HepG2 (cell line): ENCODE measurements at regions not wholly inside any gene's neighbourhood (a gene's known extent, or its start where the extent isn't known, plus 50 kb on each side); places are given as distances from the start of the nearest gene placed in this dataset.
A peak's percentile ranks its signal among the peaks of the same experiment; 100 is the strongest.

Experiments
- ATAC-seq: fragments of 200-7000 bp; cut with Tn5 transposase; 3 replicates; pipeline ENCODE4 v1.9.1; 2020; ENCODE audit warnings: mild to moderate bottlenecking, moderate library complexity
- BruUV-seq: library from RNA; stranded (reverse); fragments of 400-500 nt; replicated peaks from 2 replicates; lab custom pipeline; 2021; lab: Mats Ljungman, UMichigan
- CTCF ChIA-PET: fragments of 300-600 bp; formaldehyde crosslinking; extraction: SDS; loops from one replicate; lab custom pipeline; 2021; ENCODE audit warnings: low total read pairs, inconsistent platforms, low intra/inter-chr PET ratio; lab: Yijun Ruan, JAX
- POLR2A ChIA-PET: fragments of 350-600 bp; sonication (Branson Sonifier 250); formaldehyde crosslinking; loops from one replicate; lab custom pipeline; 2020; ENCODE audit warnings: antibody characterized with exemption, inconsistent platforms; lab: Yijun Ruan, JAX
- DNase-seq: peaks from one replicate; pipeline ENCODE4 v3.0.0-alpha.2; 2015; ENCODE audit warnings: low spot score
- FAIRE-seq: peaks from 3 replicates; lab custom pipeline; 2011; peaks lifted over from hg19 to GRCh38; lab: Jason Lieb, UNC
- H2AFZ ChIP-seq: one replicate; pipeline ENCODE4 v1.6.1; 2011; ENCODE audit warnings: low read length, inconsistent platforms
- H3K27ac ChIP-seq: fragments of 300-600 bp; 3 replicates; pipeline ENCODE4 v1.8.0; 2011; ENCODE audit warnings: mixed run types, mild to moderate bottlenecking, mixed read lengths, low read length, inconsistent platforms; ENCODE audit not compliant: insufficient read depth; ENCODE audit errors: extremely low read length
- H3K27me3 ChIP-seq, 2 experiments: fragments of 200-600 bp in 1 of 2; 2 replicates in 1 of 2; 3 replicates in 1 of 2; pipeline versions ENCODE4 v1.6.0 to v1.8.0; 2011; ENCODE audit warnings: low read length in 2 of 2, mild to moderate bottlenecking in 2 of 2, moderate library complexity in 2 of 2, inconsistent platforms in 1 of 2; ENCODE audit not compliant: insufficient read depth in 2 of 2, control insufficient read depth in 1 of 2
- H3K36me3 ChIP-seq, 2 experiments: fragments of 200-600 bp in 1 of 2; replicated peaks in 1 of 2; 2 replicates in 1 of 2; 3 replicates in 1 of 2; pipeline versions ENCODE4 v1.5.1 to v1.8.0; 2011; ENCODE audit warnings: low read length in 2 of 2, inconsistent platforms in 1 of 2; ENCODE audit not compliant: insufficient read depth in 2 of 2, control insufficient read depth in 1 of 2
- H3K4me1 ChIP-seq: 2 replicates; pipeline ENCODE4 v1.5.1; 2012; ENCODE audit warnings: low read length, inconsistent platforms; ENCODE audit not compliant: insufficient read depth
- H3K4me2 ChIP-seq: 2 replicates; pipeline ENCODE4 v1.6.0; 2011; ENCODE audit warnings: low read depth, low read length, inconsistent platforms
- H3K4me3 ChIP-seq, 3 experiments: fragments of 200-600 bp in 1 of 3; sonication (generic), shearing (Covaris generic) in 1 of 3; replicated peaks in 1 of 3; 2 replicates each; pipeline ENCODE4 v1.5.1; 2011 to 2016; ENCODE audit warnings: low read length in 3 of 3, inconsistent platforms in 2 of 3, low read depth in 2 of 3, mild to moderate bottlenecking in 2 of 3, control low read depth in 1 of 3, mixed read lengths in 1 of 3; ENCODE audit not compliant: insufficient read depth in 1 of 3
- H3K79me2 ChIP-seq: one replicate; pipeline ENCODE4 v1.6.1; 2011; ENCODE audit warnings: low read length, inconsistent platforms; ENCODE audit not compliant: insufficient read depth
- H3K9ac ChIP-seq: 2 replicates; pipeline ENCODE4 v1.6.0; 2011; ENCODE audit warnings: mild to moderate bottlenecking, low read depth, low read length, inconsistent platforms; ENCODE audit not compliant: insufficient read depth
- H3K9me3 ChIP-seq: 2 replicates; pipeline ENCODE4 v1.5.1; 2012; ENCODE audit warnings: mild to moderate bottlenecking, low read length
- H4K20me1 ChIP-seq: 2 replicates; pipeline ENCODE4 v1.6.0; 2011; ENCODE audit warnings: inconsistent platforms, mild to moderate bottlenecking, low read length, moderate library complexity; ENCODE audit not compliant: insufficient read depth
- ATF7 ChIP-seq, 2 experiments: fragments of 450-650 bp in 1 of 2; sonication (generic) in 1 of 2; formaldehyde crosslinking in 1 of 2; IDR thresholded peaks; 2 replicates each; pipeline versions ENCODE4 v1.4.0 to v1.6.1; 2016 to 2020; ENCODE audit warnings: antibody characterized with exemption in 1 of 2, mild to moderate bottlenecking in 1 of 2, missing genetic modification reagents in 1 of 2
- CEBPB ChIP-seq: IDR thresholded peaks from 2 replicates; pipeline ENCODE4 v1.6.1; 2011; ENCODE audit warnings: low read depth, low read length, improper control_type of control experiment, borderline replicate concordance
- ETV6 ChIP-seq: sonication (generic); formaldehyde crosslinking; conservative IDR thresholded peaks from 2 replicates; pipeline ENCODE4 v1.4.0; 2020; ENCODE audit warnings: missing genetic modification reagents
- FOXO1 ChIP-seq: sonication (generic); formaldehyde crosslinking; IDR thresholded peaks from 2 replicates; pipeline ENCODE4 v1.4.0; 2020; ENCODE audit warnings: missing genetic modification reagents
- GPN1 ChIP-seq: sonication (generic); formaldehyde crosslinking; IDR thresholded peaks from 2 replicates; pipeline ENCODE4 v1.5.1; 2020; ENCODE audit warnings: missing genetic modification reagents, borderline replicate concordance
- KLF9 ChIP-seq: IDR thresholded peaks from 2 replicates; pipeline ENCODE4 v1.6.1; 2016; ENCODE audit warnings: low read depth
- MED13 ChIP-seq: sonication (generic); formaldehyde crosslinking; IDR thresholded peaks from 2 replicates; pipeline ENCODE4 v1.5.0; 2020; ENCODE audit warnings: missing genetic modification reagents
- NCOA2 ChIP-seq: sonication (generic); formaldehyde crosslinking; IDR thresholded peaks from 2 replicates; pipeline ENCODE4 v1.8.0; 2022; ENCODE audit warnings: inconsistent platforms
- SP2 ChIP-seq: sonication (generic); formaldehyde crosslinking; IDR thresholded peaks from 2 replicates; pipeline ENCODE4 v1.5.1; 2020; ENCODE audit warnings: mild to moderate bottlenecking, missing genetic modification reagents
- ZBTB34 ChIP-seq: sonication (generic); formaldehyde crosslinking; IDR thresholded peaks from 2 replicates; pipeline ENCODE4 v1.8.0; 2022; ENCODE audit warnings: mild to moderate bottlenecking, missing genetic modification reagents
- ZNF331 ChIP-seq: sonication (generic); formaldehyde crosslinking; IDR thresholded peaks from 2 replicates; pipeline ENCODE4 v1.4.0; 2020; ENCODE audit warnings: missing genetic modification reagents
- ZNF468 ChIP-seq: sonication (generic); formaldehyde crosslinking; IDR thresholded peaks from 2 replicates; pipeline ENCODE4 v1.8.0; 2022; ENCODE audit warnings: mild to moderate bottlenecking, moderate library complexity, missing genetic modification reagents
- ZNF607 ChIP-seq: sonication (generic); formaldehyde crosslinking; IDR thresholded peaks from 2 replicates; pipeline ENCODE4 v1.5.1; 2020; ENCODE audit warnings: missing genetic modification reagents, mild to moderate bottlenecking, borderline replicate concordance
- ZSCAN25 ChIP-seq: sonication (generic); formaldehyde crosslinking; IDR thresholded peaks from 2 replicates; pipeline ENCODE4 v1.8.0; 2022; ENCODE audit warnings: mild to moderate bottlenecking, missing genetic modification reagents
- WGBS: methylation state at CpG from one replicate; pipeline ENCODE4 v1.1.6; 2017; ENCODE audit warnings: low lambda C conversion rate; 5-methylcytosine and 5-hydroxymethylcytosine counted together
- in situ Hi-C: cut with HindIII; loops from 2 replicates; pipeline ENCODE4 v1.10.0; 2017; ENCODE audit warnings: low pct_unique_long_range_greater_than_20kb; ENCODE audit not compliant: extremely low pct_ligation_motif_present
- intact Hi-C: fragments of 100-400 bp; cut with micrococcal nuclease; formaldehyde crosslinking; loops from one replicate; pipeline ENCODE4 v1.10.0; 2022; ENCODE audit not compliant: unreplicated experiment
- TF ChIP-seq, protein P1 (sequence below): sonication (generic); formaldehyde crosslinking; IDR thresholded peaks from 2 replicates; pipeline ENCODE4 v1.4.0; 2020; ENCODE audit warnings: missing genetic modification reagents, borderline replicate concordance
- TF ChIP-seq, protein P2 (sequence below): sonication (generic); formaldehyde crosslinking; IDR thresholded peaks from 2 replicates; pipeline ENCODE4 v1.5.0; 2020; ENCODE audit warnings: mild to moderate bottlenecking, missing genetic modification reagents

DNA sequence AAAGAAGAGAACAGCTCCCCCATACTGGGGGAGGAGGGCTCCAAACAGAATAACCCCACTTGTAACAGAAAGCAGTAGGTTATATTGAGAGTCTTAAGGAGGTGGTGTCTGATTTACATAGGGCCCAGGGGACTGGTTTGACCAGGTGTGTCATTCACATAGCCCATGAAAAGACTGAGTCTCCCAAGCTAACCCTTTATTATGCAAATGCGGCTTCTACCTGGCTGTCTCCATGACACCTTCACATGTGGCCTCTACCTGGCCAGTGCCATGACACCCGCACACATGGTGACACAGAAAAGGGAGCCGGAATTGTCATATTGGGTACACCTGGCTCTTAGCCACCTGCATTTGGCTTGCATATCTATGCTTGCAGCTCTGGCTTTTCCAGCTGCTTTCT lies 1057.2 kb upstream of the PIK3C3 start (continued):
- TF ChIP-seq NCOA2 (CRISPR knock-in tag), result no peak
- TF ChIP-seq ZBTB34 (CRISPR knock-in tag), result no peak

DNA sequence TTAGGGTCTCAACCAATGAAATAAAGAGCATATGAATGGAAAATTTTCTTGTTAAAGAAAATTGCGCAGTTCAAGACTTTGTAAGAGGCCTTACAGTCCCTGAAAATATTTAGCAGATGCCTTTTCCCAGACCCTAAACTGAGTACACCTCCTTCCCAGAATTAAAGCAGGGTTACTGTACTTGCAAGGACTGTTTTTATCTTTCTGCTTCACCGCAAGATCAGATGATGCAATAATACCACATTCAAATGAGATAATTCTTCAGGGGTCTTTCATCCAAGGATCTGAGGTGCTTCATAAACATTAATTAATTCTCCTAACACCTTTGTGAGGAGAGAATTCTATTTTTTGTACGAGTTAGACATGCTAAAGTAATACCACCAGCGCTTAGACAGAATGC lies 1071.8 kb upstream of the PIK3C3 start:
- in situ Hi-C loops, result no loop called here
- intact Hi-C loops, result no loop called here

More for the DNA sequence above, 1071.8 kb upstream of the PIK3C3 start:
- H3K4me2 ChIP-seq, result no peak overlapping the region
- no peaks in the 10 kb centered on the region for H4K20me1 ChIP-seq
- 13% methylated on average over 4 of the region's 4 CpGs for WGBS
- no peak overlapping the region for H3K27ac ChIP-seq
- no peak overlapping the region for H3K4me3 ChIP-seq
- H3K79me2 ChIP-seq, result no peaks in the 10 kb centered on the region
- ATAC-seq (no peak), FAIRE-seq (no peak), DNase-seq (no peak)
- no TSS peak for BruUV-seq
- no peak for TF ChIP-seq SP2 (CRISPR knock-in tag)
- no peak for TF ChIP-seq FOXO1 (CRISPR knock-in tag)
- TF ChIP-seq ZNF607, result no peak
- TF ChIP-seq ZNF468, result no peak
- TF ChIP-seq MED13, result no peak
- no peak for TF ChIP-seq ETV6 (CRISPR knock-in tag)
- no peak for TF ChIP-seq GPN1
- TF ChIP-seq ATF7 (IDR thresholded peaks at IDR 0.05), result peak; percentile 38; the same call in 1 of the 2 replicates
- no peak for TF ChIP-seq ATF7 (CRISPR knock-in tag; IDR thresholded peaks at IDR 0.05)
- TF ChIP-seq ZNF331 (CRISPR knock-in tag), result no peak
- no peak for TF ChIP-seq ZSCAN25 (CRISPR knock-in tag)
- TF ChIP-seq, protein P1, sequence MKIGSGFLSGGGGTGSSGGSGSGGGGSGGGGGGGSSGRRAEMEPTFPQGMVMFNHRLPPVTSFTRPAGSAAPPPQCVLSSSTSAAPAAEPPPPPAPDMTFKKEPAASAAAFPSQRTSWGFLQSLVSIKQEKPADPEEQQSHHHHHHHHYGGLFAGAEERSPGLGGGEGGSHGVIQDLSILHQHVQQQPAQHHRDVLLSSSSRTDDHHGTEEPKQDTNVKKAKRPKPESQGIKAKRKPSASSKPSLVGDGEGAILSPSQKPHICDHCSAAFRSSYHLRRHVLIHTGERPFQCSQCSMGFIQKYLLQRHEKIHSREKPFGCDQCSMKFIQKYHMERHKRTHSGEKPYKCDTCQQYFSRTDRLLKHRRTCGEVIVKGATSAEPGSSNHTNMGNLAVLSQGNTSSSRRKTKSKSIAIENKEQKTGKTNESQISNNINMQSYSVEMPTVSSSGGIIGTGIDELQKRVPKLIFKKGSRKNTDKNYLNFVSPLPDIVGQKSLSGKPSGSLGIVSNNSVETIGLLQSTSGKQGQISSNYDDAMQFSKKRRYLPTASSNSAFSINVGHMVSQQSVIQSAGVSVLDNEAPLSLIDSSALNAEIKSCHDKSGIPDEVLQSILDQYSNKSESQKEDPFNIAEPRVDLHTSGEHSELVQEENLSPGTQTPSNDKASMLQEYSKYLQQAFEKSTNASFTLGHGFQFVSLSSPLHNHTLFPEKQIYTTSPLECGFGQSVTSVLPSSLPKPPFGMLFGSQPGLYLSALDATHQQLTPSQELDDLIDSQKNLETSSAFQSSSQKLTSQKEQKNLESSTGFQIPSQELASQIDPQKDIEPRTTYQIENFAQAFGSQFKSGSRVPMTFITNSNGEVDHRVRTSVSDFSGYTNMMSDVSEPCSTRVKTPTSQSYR, result no peak
- TF ChIP-seq KLF9 (CRISPR knock-in tag), result no peak
- peak; percentile 40; the same call in 1 of the 2 replicates for TF ChIP-seq CEBPB
- TF ChIP-seq, protein P2, sequence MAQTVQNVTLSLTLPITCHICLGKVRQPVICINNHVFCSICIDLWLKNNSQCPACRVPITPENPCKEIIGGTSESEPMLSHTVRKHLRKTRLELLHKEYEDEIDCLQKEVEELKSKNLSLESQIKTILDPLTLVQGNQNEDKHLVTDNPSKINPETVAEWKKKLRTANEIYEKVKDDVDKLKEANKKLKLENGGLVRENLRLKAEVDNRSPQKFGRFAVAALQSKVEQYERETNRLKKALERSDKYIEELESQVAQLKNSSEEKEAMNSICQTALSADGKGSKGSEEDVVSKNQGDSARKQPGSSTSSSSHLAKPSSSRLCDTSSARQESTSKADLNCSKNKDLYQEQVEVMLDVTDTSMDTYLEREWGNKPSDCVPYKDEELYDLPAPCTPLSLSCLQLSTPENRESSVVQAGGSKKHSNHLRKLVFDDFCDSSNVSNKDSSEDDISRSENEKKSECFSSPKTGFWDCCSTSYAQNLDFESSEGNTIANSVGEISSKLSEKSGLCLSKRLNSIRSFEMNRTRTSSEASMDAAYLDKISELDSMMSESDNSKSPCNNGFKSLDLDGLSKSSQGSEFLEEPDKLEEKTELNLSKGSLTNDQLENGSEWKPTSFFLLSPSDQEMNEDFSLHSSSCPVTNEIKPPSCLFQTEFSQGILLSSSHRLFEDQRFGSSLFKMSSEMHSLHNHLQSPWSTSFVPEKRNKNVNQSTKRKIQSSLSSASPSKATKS (CRISPR knock-in tag), result no peak
- ChIA-PET CTCF (no interaction called here), POLR2A (no interaction called here)
- H3K9ac ChIP-seq, result no peak overlapping the region
- no peaks in the 10 kb centered on the region for H3K36me3 ChIP-seq
- H3K27me3 ChIP-seq, result no peaks in the 10 kb centered on the region
- no peak overlapping the region for H2AFZ ChIP-seq
- H3K9me3 ChIP-seq, result no peaks in the 10 kb centered on the region
- H3K4me1 ChIP-seq, result no peaks in the 10 kb centered on the region
